ENCODE measurements at regions not wholly inside any gene's neighbourhood (a gene's known extent, or its start where the extent isn't known, plus 50 kb on each side); places are given as distances from the start of the nearest gene placed in this dataset.

- Mint-ChIP-seq H3K9me3 (peaks cover 22 to 48% (median 33%) of the 10 kb centered on the region in 7 donors), H3K4me1 (no peaks in the 10 kb centered on the region), H3K27me3 (ENCODE audit: low read depth in 3 of 3) (peaks cover 0 to 2% (median 0%) of the 10 kb centered on the region in 3 donors), H3K36me3 (no peaks in the 10 kb centered on the region), H3K4me3 (no peak overlapping the region), H3K27ac (no peak overlapping the region)
- Histone ChIP-seq H3K9me3 (replicated peaks in 1 of 2; ENCODE audit: control insufficient read depth in 1 of 2, insufficient read depth in 1 of 2, low read length in 2 of 2) (peaks cover 61 to 86% of the 10 kb centered on the region in 2 donors), H3K9ac (ENCODE audit: insufficient read depth, low read length, poor library complexity, severe bottlenecking) (no peak overlapping the region), H3K4me2 (replicated peaks; ENCODE audit: extremely low read depth, low read length, poor library complexity, severe bottlenecking) (no peak overlapping the region), H3K4me1 (ENCODE audit: control insufficient read depth in 1 of 2, insufficient read depth in 2 of 2, low read length in 2 of 2) (no peaks in the 10 kb centered on the region), H3K36me3 (replicated peaks in 1 of 2; ENCODE audit: control insufficient read depth in 1 of 2, insufficient read depth in 2 of 2, low read length in 2 of 2) (no peaks in the 10 kb centered on the region), H3K4me3 (replicated peaks in 1 of 3; ENCODE audit: low read depth in 2 of 3, low read length in 3 of 3) (no peak overlapping the region), H3K79me2 (ENCODE audit: insufficient read depth, low read length) (no peaks in the 10 kb centered on the region), H3K27me3 (ENCODE audit: control insufficient read depth in 2 of 2, insufficient read depth in 2 of 2, low read length in 2 of 2) (no peaks in the 10 kb centered on the region), H4K20me1 (ENCODE audit: insufficient read depth, low read length) (no peaks in the 10 kb centered on the region), H3K27ac (ENCODE audit: low read depth in 1 of 2, low read length in 2 of 2) (no peak overlapping the region), H2AFZ (ENCODE audit: insufficient read depth, low read depth, low read length, poor library complexity, severe bottlenecking) (no peak overlapping the region)
- 72% methylated on average over 15 of the region's 18 CpGs for WGBS (ENCODE audit: insufficient coverage)
- no peak for TF ChIP-seq CTCF (IDR thresholded peaks at IDR 0.05)
- DNase-seq = no peak
- intact Hi-C loops (cut with micrococcal nuclease) = no loop called here
These were observed 573.9 kb downstream of the KCNJ18 start for GRCh38 chr17:22266231-22266630.

- Mint-ChIP-seq H3K36me3 (no peaks in the 10 kb centered on the region), H3K27ac (no peak overlapping the region), H3K9me3 (peaks cover 30 to 52% (median 40%) of the 10 kb centered on the region in 7 donors), H3K27me3 (ENCODE audit: low read depth in 3 of 3) (peaks cover 0 to 2% (median 0%) of the 10 kb centered on the region in 3 donors), H3K4me3 (no peak overlapping the region), H3K4me1 (no peaks in the 10 kb centered on the region)
- no peaks in the 10 kb centered on the region for H3K27me3 ChIP-seq (ENCODE audit: control insufficient read depth in 2 of 2, insufficient read depth in 2 of 2, low read length in 2 of 2)
- no peaks in the 10 kb centered on the region for H3K4me1 ChIP-seq (ENCODE audit: control insufficient read depth in 1 of 2, insufficient read depth in 2 of 2, low read length in 2 of 2)
- H3K27ac ChIP-seq (ENCODE audit: low read depth in 1 of 2, low read length in 2 of 2) = no peak overlapping the region
- peaks cover 69 to 89% of the 10 kb centered on the region in 2 donors for H3K9me3 ChIP-seq (replicated peaks in 1 of 2; ENCODE audit: control insufficient read depth in 1 of 2, insufficient read depth in 1 of 2, low read length in 2 of 2)
- TF ChIP-seq CTCF (IDR thresholded peaks at IDR 0.05) = no peak
- no peaks in the 10 kb centered on the region for H4K20me1 ChIP-seq (ENCODE audit: insufficient read depth, low read length)
- no peaks in the 10 kb centered on the region for H3K36me3 ChIP-seq (replicated peaks in 1 of 2; ENCODE audit: control insufficient read depth in 1 of 2, insufficient read depth in 2 of 2, low read length in 2 of 2)
- no peaks in the 10 kb centered on the region for H3K79me2 ChIP-seq (ENCODE audit: insufficient read depth, low read length)
- H2AFZ ChIP-seq (ENCODE audit: insufficient read depth, low read depth, low read length, poor library complexity, severe bottlenecking) = no peak overlapping the region
- DNase-seq = no peak
- no peak overlapping the region for H3K9ac ChIP-seq (ENCODE audit: insufficient read depth, low read length, poor library complexity, severe bottlenecking)
- H3K4me2 ChIP-seq (replicated peaks; ENCODE audit: extremely low read depth, low read length, poor library complexity, severe bottlenecking) = no peak overlapping the region
- intact Hi-C loops (cut with micrococcal nuclease) = no loop called here
- 100% methylated on average over 4 of the region's 9 CpGs for WGBS (ENCODE audit: insufficient coverage)
- H3K4me3 ChIP-seq (replicated peaks in 1 of 3; ENCODE audit: low read depth in 2 of 3, low read length in 3 of 3) = no peak overlapping the region
These were observed 574.7 kb downstream of the KCNJ18 start for GRCh38 chr17:22267019-22267418.

All from CD14-positive monocyte (primary cell).